ENCODE measurements at regions not wholly inside any gene's neighbourhood (a gene's known extent, or its start where the extent isn't known, plus 50 kb on each side); places are given as distances from the start of the nearest gene placed in this dataset.

- H3K4me1 ChIP-seq = peaks cover 6 to 24% (median 11%) of the 10 kb centered on the region in 4 donors
- DNase-seq = no peak
- WGBS, 5 donors = 79 to 90% (median 86%) methylated on average over 10 of the region's 10 CpGs
- intact Hi-C loops (cut with DNase I; ENCODE audit: low total_unique reads) = no loop called here
- H3K9me3 ChIP-seq = no peaks in the 10 kb centered on the region
- no peak for TF ChIP-seq POLR2A (IDR thresholded peaks at IDR 0.05)
- no peak for TF ChIP-seq POLR2AphosphoS5 (IDR thresholded peaks at IDR 0.05)
- TF ChIP-seq CTCF (IDR thresholded peaks at IDR 0.05) = no peak
- TF ChIP-seq EP300 (IDR thresholded peaks at IDR 0.05) = no peak
- H3K27me3 ChIP-seq = no peaks in the 10 kb centered on the region
- no peak overlapping the region for H3K27ac ChIP-seq
- no peaks in the 10 kb centered on the region for H3K36me3 ChIP-seq
- no peak overlapping the region for H3K4me3 ChIP-seq
Observed at GRCh38 chr10:33507662-33508425, 173.4 kb upstream of the NRP1 start.

- no peak for DNase-seq
- Histone ChIP-seq H3K36me3 (no peaks in the 10 kb centered on the region), H3K4me3 (no peak overlapping the region), H3K27me3 (no peaks in the 10 kb centered on the region), H3K27ac (no peak overlapping the region), H3K9me3 (no peaks in the 10 kb centered on the region), H3K4me1 (peaks cover 6 to 24% (median 11%) of the 10 kb centered on the region in 4 donors)
- intact Hi-C loops (cut with DNase I; ENCODE audit: low total_unique reads) = no loop called here
- WGBS, 5 donors = 78 to 88% (median 86%) methylated on average over 5 of the region's 5 CpGs
- no peak for TF ChIP-seq POLR2A (IDR thresholded peaks at IDR 0.05)
- TF ChIP-seq POLR2AphosphoS5 (IDR thresholded peaks at IDR 0.05) = no peak
- no peak for TF ChIP-seq EP300 (IDR thresholded peaks at IDR 0.05)
Observed at GRCh38 chr10:33506838-33507661, 172.6 kb upstream of the NRP1 start.

GRCh38 chr10:33506391-33506790, 171.9 kb upstream of the NRP1 start:
- TF ChIP-seq POLR2AphosphoS5 (IDR thresholded peaks at IDR 0.05) (no peak), CTCF (IDR thresholded peaks at IDR 0.05) (no peak), EP300 (IDR thresholded peaks at IDR 0.05) (no peak), POLR2A (IDR thresholded peaks at IDR 0.05) (no peak)
- H3K27me3 ChIP-seq = no peaks in the 10 kb centered on the region
- no peak overlapping the region for H3K4me3 ChIP-seq
- no peaks in the 10 kb centered on the region for H3K9me3 ChIP-seq
- peaks cover 6 to 24% (median 11%) of the 10 kb centered on the region in 4 donors for H3K4me1 ChIP-seq
- no peak for DNase-seq
- 67 to 83% (median 73%) methylated on average over 2 of the region's 2 CpGs for WGBS, 5 donors
- no peak overlapping the region for H3K27ac ChIP-seq
- H3K36me3 ChIP-seq = no peaks in the 10 kb centered on the region
- intact Hi-C loops (cut with DNase I; ENCODE audit: low total_unique reads) = no loop called here

- no peak for DNase-seq
- no peak for TF ChIP-seq POLR2AphosphoS5 (IDR thresholded peaks at IDR 0.05)
- TF ChIP-seq EP300 (IDR thresholded peaks at IDR 0.05) = no peak
- no peak for TF ChIP-seq POLR2A (IDR thresholded peaks at IDR 0.05)
- TF ChIP-seq CTCF (IDR thresholded peaks at IDR 0.05) = no peak
- intact Hi-C loops (cut with DNase I; ENCODE audit: low total_unique reads) = no loop called here
- no peaks in the 10 kb centered on the region for H3K4me1 ChIP-seq
- no peaks in the 10 kb centered on the region for H3K36me3 ChIP-seq
- H3K9me3 ChIP-seq = no peaks in the 10 kb centered on the region
- 91 to 100% (median 92%) methylated on average over 1 of the region's 1 CpG for WGBS, 5 donors
- H3K27ac ChIP-seq = no peak overlapping the region
- H3K27me3 ChIP-seq = no peaks in the 10 kb centered on the region
- no peak overlapping the region for H3K4me3 ChIP-seq
Observed at GRCh38 chr10:33501161-33501560, 166.7 kb upstream of the NRP1 start.

All from stomach (tissue), 8 donors.